ENCODE measurements at regions not wholly inside any gene's neighbourhood (a gene's known extent, or its start where the extent isn't known, plus 50 kb on each side); places are given as distances from the start of the nearest gene placed in this dataset.

DNA sequence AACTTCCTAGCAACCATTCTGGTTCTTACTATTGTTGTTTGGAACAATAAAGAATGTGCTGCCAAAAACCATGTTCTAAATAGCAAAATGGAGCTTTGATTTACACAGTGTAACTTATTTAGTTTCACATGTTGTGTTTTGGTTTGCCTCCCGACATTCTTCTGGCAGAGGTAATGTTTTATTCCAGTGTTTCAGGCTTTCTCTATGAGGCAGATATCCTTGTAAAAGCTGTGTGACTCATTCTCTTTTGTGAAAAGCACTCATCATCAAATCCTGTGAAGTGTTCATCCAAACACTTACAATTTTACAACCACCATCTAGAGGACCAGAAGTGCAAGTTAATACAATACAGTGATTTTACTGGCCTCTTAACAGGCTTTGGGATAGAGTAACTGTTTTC is 219.0 kb upstream of the GIMD1 start:
- TF ChIP-seq, protein P1, sequence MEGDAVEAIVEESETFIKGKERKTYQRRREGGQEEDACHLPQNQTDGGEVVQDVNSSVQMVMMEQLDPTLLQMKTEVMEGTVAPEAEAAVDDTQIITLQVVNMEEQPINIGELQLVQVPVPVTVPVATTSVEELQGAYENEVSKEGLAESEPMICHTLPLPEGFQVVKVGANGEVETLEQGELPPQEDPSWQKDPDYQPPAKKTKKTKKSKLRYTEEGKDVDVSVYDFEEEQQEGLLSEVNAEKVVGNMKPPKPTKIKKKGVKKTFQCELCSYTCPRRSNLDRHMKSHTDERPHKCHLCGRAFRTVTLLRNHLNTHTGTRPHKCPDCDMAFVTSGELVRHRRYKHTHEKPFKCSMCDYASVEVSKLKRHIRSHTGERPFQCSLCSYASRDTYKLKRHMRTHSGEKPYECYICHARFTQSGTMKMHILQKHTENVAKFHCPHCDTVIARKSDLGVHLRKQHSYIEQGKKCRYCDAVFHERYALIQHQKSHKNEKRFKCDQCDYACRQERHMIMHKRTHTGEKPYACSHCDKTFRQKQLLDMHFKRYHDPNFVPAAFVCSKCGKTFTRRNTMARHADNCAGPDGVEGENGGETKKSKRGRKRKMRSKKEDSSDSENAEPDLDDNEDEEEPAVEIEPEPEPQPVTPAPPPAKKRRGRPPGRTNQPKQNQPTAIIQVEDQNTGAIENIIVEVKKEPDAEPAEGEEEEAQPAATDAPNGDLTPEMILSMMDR (IDR thresholded peaks at IDR 0.05): no peak
- no peak for TF ChIP-seq POLR2AphosphoS5 (IDR thresholded peaks at IDR 0.05)
- no peak for TF ChIP-seq EP300 (IDR thresholded peaks at IDR 0.05)
